Mesothelial cell of epicardium (in vitro differentiated cells): ENCODE measurements at regions not wholly inside any gene's neighbourhood (a gene's known extent, or its start where the extent isn't known, plus 50 kb on each side); places are given as distances from the start of the nearest gene placed in this dataset.

Experiments used
- DNase-seq, 2 experiments: peaks; one replicate each; pipeline ENCODE4 v3.0.0; 2021; ENCODE audit warnings: low spot score in 2 of 2; ENCODE audit not compliant: unreplicated experiment in 2 of 2
- H3K27ac Mint-ChIP-seq: 2 replicates; pipeline ENCODE4 v1.8.0; 2021; ENCODE audit warnings: mixed read lengths
- H3K27me3 Mint-ChIP-seq: 2 replicates; pipeline ENCODE4 v1.8.0; 2021; ENCODE audit warnings: low read depth, mixed read lengths
- H3K36me3 Mint-ChIP-seq: 2 replicates; pipeline ENCODE4 v1.8.0; 2021; ENCODE audit warnings: mixed read lengths
- H3K4me1 Mint-ChIP-seq: 2 replicates; pipeline ENCODE4 v1.8.0; 2021; ENCODE audit warnings: mixed read lengths
- H3K4me3 Mint-ChIP-seq: 2 replicates; pipeline ENCODE4 v1.8.0; 2021; ENCODE audit warnings: mild to moderate bottlenecking, moderate library complexity, mixed read lengths
- H3K9me3 Mint-ChIP-seq: 2 replicates; pipeline ENCODE4 v1.8.0; 2021; ENCODE audit warnings: mixed read lengths
- TF ChIP-seq, protein P1 (sequence below): fragments of 200-600 bp; sonication (generic); IDR thresholded peaks from one replicate; pipeline ENCODE4 v1.5.0; 2021; ENCODE audit warnings: antibody characterized with exemption; ENCODE audit not compliant: unreplicated experiment

DNA sequence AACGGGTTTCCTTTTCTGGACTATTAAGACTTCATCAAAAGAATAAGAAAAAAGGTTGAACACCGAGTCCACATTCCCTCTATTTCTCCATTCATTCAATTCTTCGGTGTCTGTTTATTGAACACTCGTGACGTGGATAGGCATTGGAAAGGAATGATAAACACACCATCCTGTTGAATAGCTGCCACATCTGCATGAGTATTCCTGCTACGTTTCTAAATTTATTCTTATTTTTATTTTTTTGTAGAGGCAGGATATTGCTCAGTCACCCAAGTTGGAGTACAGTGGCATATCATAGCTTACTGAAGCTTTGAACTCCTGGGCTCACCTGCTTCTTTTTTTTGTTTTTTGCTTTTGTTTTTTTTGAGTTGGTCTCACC is 80.8 kb upstream of the CIBAR2 start:
- peaks cover 11% of the 10 kb centered on the region for H3K9me3 Mint-ChIP-seq
- TF ChIP-seq, protein P1, sequence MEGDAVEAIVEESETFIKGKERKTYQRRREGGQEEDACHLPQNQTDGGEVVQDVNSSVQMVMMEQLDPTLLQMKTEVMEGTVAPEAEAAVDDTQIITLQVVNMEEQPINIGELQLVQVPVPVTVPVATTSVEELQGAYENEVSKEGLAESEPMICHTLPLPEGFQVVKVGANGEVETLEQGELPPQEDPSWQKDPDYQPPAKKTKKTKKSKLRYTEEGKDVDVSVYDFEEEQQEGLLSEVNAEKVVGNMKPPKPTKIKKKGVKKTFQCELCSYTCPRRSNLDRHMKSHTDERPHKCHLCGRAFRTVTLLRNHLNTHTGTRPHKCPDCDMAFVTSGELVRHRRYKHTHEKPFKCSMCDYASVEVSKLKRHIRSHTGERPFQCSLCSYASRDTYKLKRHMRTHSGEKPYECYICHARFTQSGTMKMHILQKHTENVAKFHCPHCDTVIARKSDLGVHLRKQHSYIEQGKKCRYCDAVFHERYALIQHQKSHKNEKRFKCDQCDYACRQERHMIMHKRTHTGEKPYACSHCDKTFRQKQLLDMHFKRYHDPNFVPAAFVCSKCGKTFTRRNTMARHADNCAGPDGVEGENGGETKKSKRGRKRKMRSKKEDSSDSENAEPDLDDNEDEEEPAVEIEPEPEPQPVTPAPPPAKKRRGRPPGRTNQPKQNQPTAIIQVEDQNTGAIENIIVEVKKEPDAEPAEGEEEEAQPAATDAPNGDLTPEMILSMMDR = no peak
- H3K36me3 Mint-ChIP-seq = peaks cover 18% of the 10 kb centered on the region
- no peak for DNase-seq
- peaks cover 63% of the 10 kb centered on the region for H3K4me1 Mint-ChIP-seq
- H3K27ac Mint-ChIP-seq = no peak overlapping the region
- H3K4me3 Mint-ChIP-seq = no peak overlapping the region
- no peaks in the 10 kb centered on the region for H3K27me3 Mint-ChIP-seq

DNA sequence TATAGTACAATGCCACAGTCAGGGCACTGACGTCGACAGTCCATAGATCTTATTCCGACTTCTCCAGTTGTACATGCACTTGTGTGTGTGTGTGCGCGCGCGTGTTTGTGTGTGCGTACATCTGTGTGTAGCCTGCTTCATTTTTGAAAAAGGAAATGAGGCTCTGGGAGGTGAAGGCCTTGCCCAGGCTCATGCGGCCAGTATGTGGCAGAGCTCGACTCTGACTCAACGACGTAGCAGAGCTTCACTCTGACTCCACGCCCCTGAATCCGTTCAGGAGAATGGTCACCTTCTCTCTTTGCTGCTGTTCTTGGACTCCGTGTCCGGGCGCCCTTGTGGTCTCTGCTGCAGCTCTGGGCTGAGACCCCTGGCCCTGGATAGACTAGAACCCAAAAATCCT is 81.6 kb upstream of the CIBAR2 start:
- Mint-ChIP-seq H3K9me3 (peaks cover 10% of the 10 kb centered on the region), H3K4me1 (peaks cover 63% of the 10 kb centered on the region), H3K4me3 (no peak overlapping the region), H3K36me3 (peaks cover 16% of the 10 kb centered on the region), H3K27ac (peak overlapping the region; percentile 72), H3K27me3 (no peaks in the 10 kb centered on the region)
- DNase-seq = no peak
- TF ChIP-seq, protein P1 = no peak

DNA sequence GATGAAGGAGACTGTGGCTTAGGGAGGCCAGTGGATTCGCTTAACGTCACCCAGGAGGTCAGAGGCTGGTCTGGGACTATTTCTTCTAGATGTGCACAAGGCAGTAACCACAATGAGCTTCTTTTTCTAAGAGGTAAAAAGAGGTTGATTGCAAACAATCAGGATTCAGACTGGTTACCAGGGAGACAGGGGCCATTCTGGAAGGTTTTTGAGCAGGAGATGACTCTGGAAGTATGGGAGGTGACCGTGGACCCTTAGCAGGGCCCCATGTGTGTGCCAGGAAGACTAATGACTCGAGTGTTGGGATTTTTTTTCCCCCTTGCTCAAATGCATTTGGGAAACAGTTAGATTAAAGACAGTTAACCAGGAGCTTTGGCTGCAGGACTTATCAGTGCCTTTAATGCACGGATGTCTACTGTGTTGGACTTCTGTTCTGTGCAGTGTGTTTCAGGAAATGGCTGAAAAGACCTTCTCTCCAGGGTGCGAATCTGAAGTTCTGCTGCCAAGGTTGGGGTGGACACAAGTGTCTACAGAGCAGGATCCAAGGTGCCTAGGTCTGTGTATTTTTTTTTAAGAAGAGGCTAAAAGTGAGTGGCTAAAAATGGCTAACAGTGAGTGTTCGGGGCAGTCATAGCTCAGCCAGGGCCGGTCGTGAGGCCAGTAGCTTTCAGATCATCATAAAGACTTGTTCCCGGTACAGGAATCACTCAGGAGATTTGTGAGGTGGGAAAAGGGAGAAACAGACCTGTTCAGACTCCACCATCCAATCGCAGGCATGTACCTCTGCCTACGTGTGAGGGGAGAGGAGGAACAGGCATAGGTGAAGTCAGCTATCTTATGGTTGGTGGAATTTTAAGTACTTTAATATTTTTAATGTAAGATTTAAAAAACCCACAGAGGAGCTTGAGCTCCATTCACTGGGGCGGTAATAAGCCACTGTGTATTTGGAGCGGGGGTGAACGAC is 82.3 kb upstream of the CIBAR2 start:
- Mint-ChIP-seq H3K36me3 (peaks cover 9% of the 10 kb centered on the region), H3K9me3 (peaks cover 5% of the 10 kb centered on the region), H3K27ac (peak overlapping the region; percentile 92), H3K4me1 (peaks cover 63% of the 10 kb centered on the region), H3K4me3 (no peak overlapping the region), H3K27me3 (no peaks in the 10 kb centered on the region)
- TF ChIP-seq, protein P1 = no peak
- DNase-seq = no peak

DNA sequence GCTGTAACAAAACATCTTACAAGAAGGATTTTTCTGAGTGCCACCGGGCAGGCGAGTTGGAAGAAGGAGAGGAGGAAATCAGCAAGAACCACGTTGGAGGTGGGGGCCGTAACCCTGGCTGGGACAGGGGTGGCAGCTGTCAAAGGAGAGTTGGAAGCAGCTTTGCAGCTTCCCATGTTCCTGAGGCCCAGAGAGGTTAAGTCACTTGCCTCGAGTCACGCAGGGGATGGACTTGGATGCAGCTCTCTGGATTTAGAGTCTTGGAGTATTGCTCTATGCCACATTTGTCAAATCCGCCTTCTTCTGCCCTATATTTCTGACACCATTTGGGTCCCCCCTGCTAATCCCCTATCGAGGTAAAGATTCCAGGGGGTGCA is 83.0 kb upstream of the CIBAR2 start:
- H3K36me3 Mint-ChIP-seq = peaks cover 4% of the 10 kb centered on the region
- peak overlapping the region; percentile 92 for H3K27ac Mint-ChIP-seq
- TF ChIP-seq, protein P1 = no peak
- H3K4me1 Mint-ChIP-seq = peaks cover 70% of the 10 kb centered on the region
- no peak for DNase-seq
- H3K4me3 Mint-ChIP-seq = no peak overlapping the region
- H3K9me3 Mint-ChIP-seq = peaks cover under 1% of the 10 kb centered on the region
- H3K27me3 Mint-ChIP-seq = no peaks in the 10 kb centered on the region

DNA sequence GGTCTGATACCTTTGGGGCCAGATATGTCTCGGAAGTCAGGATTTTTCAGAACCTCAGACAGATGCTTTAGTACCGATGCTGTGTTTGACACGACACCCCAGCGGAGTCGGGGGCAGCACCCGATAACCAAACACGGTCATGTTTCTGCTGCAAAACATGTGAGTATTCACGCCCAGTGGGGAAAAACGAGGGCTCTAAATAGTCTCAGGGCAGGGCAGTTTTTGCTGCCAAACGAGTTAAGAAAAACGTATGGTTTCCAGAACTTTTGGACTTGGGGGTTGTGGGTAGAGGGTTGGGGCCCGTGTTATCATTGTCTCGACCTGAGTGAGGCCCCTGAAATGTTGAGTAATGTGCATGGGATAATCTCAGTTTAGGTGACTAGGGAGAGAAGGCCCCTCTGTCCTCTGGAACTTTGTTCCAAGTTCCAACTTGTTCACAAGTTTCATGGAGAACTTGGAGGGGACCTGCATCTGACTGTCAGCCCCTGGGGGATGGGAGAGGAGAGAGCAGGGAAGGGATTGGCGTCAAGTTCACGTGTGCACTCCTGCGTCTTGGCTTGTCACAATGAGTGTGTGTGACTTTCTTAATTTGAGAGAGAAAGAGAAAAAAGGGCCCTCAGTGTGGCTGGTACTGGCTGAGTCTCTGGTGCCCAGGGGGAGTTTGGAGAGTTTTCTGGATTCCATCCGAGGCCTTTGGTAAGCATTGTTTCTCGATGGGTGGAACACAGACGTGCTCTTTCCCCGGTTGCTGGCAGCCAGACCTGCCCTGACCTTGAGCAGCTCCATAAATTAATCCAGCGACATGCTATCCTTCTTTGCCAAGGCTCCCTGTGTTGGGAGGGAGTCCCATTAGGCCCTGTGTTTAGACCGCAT is 83.9 kb upstream of the CIBAR2 start:
- no peaks in the 10 kb centered on the region for H3K9me3 Mint-ChIP-seq
- TF ChIP-seq, protein P1 = no peak
- peaks cover 77% of the 10 kb centered on the region for H3K4me1 Mint-ChIP-seq
- peak overlapping the region; percentile 92 for H3K27ac Mint-ChIP-seq
- DNase-seq = no peak
- H3K36me3 Mint-ChIP-seq = peaks cover 3% of the 10 kb centered on the region
- no peaks in the 10 kb centered on the region for H3K27me3 Mint-ChIP-seq
- H3K4me3 Mint-ChIP-seq = peak overlapping the region; percentile 1
